LNCAP (cell line): ENCODE measurements at regions not wholly inside any gene's neighbourhood (a gene's known extent, or its start where the extent isn't known, plus 50 kb on each side); places are given as distances from the start of the nearest gene placed in this dataset.

Source experiments
- TF ChIP-seq, protein P1 (sequence below): fragments of 450-650 bp; IDR thresholded peaks from 2 replicates; pipeline ENCODE4 v1.5.1; 2017; ENCODE audit warnings: mild to moderate bottlenecking

- TF ChIP-seq, protein P1, sequence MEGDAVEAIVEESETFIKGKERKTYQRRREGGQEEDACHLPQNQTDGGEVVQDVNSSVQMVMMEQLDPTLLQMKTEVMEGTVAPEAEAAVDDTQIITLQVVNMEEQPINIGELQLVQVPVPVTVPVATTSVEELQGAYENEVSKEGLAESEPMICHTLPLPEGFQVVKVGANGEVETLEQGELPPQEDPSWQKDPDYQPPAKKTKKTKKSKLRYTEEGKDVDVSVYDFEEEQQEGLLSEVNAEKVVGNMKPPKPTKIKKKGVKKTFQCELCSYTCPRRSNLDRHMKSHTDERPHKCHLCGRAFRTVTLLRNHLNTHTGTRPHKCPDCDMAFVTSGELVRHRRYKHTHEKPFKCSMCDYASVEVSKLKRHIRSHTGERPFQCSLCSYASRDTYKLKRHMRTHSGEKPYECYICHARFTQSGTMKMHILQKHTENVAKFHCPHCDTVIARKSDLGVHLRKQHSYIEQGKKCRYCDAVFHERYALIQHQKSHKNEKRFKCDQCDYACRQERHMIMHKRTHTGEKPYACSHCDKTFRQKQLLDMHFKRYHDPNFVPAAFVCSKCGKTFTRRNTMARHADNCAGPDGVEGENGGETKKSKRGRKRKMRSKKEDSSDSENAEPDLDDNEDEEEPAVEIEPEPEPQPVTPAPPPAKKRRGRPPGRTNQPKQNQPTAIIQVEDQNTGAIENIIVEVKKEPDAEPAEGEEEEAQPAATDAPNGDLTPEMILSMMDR = no peak
These were observed 122.2 kb upstream of the SP4 start for GRCh38 chr7:21305455-21306235.

DNA sequence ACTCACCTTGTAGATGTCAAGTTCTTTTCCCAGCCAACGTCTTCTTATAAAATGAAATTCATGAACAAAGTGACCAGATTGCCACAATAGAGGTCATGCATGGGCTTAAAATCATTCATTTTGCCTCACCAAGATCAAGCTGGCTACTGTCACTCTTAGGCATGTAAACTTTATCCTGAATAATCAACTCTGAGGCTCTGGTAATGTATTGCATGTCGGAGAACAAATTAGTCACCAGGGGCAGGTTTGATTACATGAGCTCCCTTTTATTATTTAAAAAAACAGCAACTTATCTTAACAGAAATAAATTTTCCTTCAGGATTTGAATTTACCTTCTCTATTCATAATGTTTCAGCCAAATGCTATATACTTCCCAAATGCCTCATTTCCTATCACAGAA lies 112.9 kb upstream of the SP4 start:
- TF ChIP-seq, protein P1 = no peak

GRCh38 chr7:21317966-21318915 lies 109.6 kb upstream of the SP4 start:
- TF ChIP-seq, protein P1 = no peak

DNA sequence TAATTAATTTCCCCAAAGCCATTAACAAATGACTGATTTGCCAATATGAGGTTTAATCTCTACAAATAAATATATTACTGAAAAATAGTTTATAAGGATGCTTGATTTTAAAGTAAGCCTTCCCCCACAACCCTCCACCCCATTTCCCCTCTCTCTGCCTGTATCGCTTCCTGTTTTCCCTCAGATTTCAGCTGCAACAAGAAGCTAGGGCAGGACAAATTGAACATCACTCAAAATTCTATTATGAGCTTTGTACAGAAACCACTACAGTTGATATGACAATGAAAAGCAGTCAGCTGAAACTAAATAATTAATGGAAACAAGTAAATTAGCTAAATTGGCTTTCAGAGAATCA lies 109.0 kb upstream of the SP4 start:
- TF ChIP-seq, protein P1 = no peak

DNA sequence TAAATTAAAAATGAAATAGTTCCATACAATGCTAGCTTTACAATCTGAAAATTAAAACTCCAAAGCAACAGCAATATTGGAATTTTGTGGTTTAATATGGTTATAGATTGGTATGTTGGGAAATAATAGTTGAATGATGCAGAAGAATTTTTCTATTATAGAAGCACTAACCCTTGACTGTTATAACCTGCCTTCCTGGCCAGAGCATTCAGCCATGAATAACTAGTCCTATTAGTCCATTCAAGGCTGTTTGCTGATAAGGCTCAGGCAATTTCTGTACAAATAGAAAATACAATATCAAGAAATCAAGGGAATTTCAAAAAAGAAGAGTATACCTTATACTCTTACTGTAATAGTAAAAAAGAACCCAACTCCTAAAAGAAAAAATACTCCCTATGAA lies 101.6 kb upstream of the SP4 start:
- TF ChIP-seq, protein P1 = no peak

- TF ChIP-seq, protein P1 = no peak
These were observed 101.0 kb upstream of the SP4 start for GRCh38 chr7:21326921-21327320.

DNA sequence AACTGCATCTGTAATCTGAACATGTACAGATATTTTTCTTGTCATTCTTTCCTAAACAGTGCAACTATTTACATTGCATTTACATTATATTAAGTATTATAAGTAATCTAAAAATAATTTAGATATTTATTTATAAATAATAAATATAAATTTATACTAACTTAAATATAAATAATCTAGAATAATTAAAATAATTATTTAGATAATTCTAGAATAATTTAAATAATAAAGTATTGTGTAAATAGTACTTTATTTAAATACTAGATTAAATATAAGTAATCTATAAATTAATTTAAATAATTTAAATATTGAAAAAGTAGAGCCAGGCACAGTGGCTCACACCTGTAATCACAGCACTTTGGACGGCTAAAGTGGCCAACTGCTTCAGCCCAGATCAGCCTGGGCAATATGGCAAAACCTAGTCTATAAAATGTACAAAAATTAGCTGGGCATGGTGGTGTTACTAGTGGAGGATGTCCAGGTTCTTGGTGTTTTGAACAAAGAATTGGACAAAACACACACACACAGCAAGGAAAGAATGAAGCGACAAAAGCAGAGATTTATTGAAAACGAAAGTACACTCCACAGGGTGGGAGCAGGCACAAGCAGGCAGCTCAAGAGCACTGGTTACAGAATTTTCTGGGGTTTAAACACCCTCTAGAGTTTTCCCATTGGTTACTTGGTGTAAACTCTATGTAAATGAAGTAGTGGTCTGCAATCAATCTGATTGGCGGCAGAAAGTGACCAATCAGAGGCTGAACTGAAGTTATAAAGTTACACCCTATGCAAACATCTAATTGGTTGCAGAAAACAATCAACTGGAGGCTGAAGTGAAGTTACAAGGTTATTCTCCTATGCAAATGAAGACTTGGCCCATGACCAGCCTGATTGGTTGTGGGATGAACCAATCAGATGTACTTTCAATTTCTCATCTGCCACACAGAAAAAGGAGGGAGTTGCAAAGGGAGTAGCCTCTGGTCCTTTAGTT lies 100.2 kb upstream of the SP4 start:
- TF ChIP-seq, protein P1 = no peak
